ENCODE measurements at regions not wholly inside any gene's neighbourhood (a gene's known extent, or its start where the extent isn't known, plus 50 kb on each side); places are given as distances from the start of the nearest gene placed in this dataset.

DNA sequence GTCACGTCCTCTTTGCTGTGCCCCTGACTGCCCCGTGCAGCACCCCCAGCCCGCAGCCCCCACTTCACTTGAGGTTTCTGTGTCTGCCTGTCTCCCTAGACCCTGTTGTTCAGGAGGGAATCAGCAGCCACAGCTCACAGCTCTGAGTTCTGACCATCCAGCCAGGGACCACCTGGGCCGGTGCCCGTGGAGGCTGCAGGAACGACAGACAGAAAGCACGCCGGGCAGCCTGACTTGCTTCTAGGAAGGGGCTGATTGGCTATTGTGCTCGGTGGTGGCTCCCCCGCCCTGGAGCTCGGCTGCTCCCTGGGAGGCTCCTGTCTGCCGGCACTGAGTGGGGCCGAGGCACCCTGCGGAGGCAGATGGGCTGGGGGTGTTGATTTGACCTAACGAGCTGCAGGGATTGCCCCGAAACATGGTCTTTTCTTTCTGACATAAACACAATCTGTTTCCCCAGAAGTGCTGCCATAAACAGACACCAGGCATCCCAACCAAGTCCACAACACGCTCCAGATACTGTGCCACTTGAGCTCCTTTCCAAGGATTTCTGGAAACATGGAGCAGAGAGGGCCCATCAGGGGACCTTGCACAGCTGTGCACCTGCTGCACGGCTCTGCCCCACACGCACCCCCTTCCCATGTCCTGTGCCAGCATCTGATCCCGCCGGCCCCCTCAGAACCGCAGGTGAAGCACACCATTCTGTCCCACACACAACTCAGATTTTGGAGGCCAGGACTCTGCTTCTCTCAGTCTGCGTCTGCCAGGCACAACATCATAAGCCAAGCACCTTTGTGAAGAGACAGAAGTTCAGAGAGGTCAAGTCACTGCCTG, 855.9 kb downstream of the TBC1D22A start:
- DNase-seq (ENCODE audit: low spot score in 2 of 2) = no peak
- Histone ChIP-seq H3K27me3 (no peaks in the 10 kb centered on the region), H3K4me1 (no peaks in the 10 kb centered on the region), H3K36me3 (no peaks in the 10 kb centered on the region), H3K27ac (no peak overlapping the region), H3K4me3 (no peak overlapping the region), H3K9me3 (no peaks in the 10 kb centered on the region)
- TF ChIP-seq EP300 (IDR thresholded peaks at IDR 0.05) (no peak), POLR2A (IDR thresholded peaks at IDR 0.05) (no peak)
- TF ChIP-seq, protein P1, sequence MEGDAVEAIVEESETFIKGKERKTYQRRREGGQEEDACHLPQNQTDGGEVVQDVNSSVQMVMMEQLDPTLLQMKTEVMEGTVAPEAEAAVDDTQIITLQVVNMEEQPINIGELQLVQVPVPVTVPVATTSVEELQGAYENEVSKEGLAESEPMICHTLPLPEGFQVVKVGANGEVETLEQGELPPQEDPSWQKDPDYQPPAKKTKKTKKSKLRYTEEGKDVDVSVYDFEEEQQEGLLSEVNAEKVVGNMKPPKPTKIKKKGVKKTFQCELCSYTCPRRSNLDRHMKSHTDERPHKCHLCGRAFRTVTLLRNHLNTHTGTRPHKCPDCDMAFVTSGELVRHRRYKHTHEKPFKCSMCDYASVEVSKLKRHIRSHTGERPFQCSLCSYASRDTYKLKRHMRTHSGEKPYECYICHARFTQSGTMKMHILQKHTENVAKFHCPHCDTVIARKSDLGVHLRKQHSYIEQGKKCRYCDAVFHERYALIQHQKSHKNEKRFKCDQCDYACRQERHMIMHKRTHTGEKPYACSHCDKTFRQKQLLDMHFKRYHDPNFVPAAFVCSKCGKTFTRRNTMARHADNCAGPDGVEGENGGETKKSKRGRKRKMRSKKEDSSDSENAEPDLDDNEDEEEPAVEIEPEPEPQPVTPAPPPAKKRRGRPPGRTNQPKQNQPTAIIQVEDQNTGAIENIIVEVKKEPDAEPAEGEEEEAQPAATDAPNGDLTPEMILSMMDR (IDR thresholded peaks at IDR 0.05) = no peak
- 37 to 41% methylated on average over 18 to 23 of the region's 23 CpGs for WGBS, 2 donors

DNA sequence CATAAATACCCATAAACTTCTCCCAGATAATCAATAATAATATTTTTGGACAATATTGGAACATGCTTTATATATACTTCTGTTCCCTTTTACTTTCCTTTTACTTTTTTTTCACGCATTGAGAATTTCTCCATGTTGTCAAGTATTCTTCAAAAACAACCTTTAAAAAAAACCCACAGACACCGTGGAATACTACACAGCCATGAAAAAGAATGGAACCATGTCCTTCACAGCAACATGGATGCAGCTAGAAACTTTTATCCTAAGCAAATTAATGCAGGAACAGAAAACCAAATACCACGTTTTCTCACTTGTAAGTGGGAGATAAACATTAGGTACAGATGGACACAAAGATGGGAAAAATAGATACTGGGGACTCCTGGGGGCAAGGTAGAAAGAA, 854.7 kb downstream of the TBC1D22A start:
- TF ChIP-seq EP300 (IDR thresholded peaks at IDR 0.05) (no peak), POLR2A (IDR thresholded peaks at IDR 0.05) (no peak)
- TF ChIP-seq, protein P1 (IDR thresholded peaks at IDR 0.05) = no peak
- Histone ChIP-seq H3K9me3 (no peaks in the 10 kb centered on the region), H3K4me3 (no peak overlapping the region), H3K27ac (no peak overlapping the region), H3K4me1 (no peaks in the 10 kb centered on the region), H3K36me3 (no peaks in the 10 kb centered on the region), H3K27me3 (no peaks in the 10 kb centered on the region)
- WGBS, 2 donors = 83 to 88% methylated on average over 3 of the region's 3 CpGs
- DNase-seq (ENCODE audit: low spot score in 2 of 2) = no peak

DNA sequence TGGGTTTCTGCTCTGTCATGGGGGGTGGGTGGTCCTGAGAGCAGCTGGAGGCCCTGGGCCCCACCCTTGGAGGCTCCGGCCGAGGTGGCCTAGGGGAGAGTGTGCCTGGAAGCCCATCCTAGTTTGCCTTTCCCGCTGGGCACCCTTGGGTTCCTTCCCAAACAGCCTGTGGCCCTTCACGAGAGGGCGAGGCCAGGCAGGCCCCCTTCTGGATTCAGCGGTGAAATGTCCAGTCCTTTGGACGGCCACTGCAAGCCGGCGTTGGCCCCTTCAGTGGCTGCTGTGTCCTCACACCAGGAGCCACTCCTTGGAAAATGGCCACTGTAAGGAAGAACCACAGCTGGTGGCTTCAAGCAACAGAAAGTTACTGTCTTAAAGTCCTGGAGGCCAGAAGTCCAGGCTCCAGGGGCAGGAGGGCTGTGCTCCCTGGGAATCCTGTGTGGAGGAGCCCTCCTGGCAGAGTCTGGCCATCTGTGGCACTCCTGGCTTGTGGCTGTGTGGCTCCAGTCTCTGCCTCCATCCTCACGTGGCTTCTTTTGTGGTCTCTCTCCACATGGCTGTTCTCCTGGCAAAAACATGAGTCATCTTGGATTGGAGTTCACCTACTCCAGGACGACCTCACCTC, 854.1 kb downstream of the TBC1D22A start:
- Histone ChIP-seq H3K36me3 (no peaks in the 10 kb centered on the region), H3K27me3 (no peaks in the 10 kb centered on the region), H3K9me3 (no peaks in the 10 kb centered on the region), H3K27ac (no peak overlapping the region), H3K4me3 (no peak overlapping the region), H3K4me1 (no peaks in the 10 kb centered on the region)
- WGBS, 2 donors = 83 to 94% methylated on average over 11 of the region's 11 CpGs
- TF ChIP-seq, protein P1 (IDR thresholded peaks at IDR 0.05) = no peak
- TF ChIP-seq POLR2A (IDR thresholded peaks at IDR 0.05) (no peak), EP300 (IDR thresholded peaks at IDR 0.05) (no peak)
- no peak for DNase-seq (ENCODE audit: low spot score in 2 of 2)

DNA sequence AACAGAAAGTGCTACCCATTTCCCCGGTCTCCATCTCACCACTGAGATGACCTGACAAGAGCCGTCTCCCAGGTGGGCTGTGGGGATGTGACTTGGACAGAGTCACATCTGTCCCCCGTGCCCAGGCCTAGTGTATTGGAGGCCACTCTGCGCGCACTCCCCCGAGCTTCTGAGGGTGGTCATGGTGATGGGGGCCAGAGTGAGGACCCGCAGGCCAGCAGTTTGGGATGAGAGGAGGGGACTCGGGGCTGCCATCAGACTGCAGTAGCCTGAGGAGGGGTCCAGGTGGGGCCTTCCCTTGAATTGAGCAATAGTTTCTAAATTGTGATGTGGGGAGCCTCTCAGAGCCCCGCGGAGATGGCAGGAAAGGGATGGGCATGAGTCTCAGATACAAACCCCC, 852.6 kb downstream of the TBC1D22A start:
- WGBS, 2 donors = 84 to 92% methylated on average over 10 of the region's 10 CpGs
- DNase-seq (ENCODE audit: low spot score in 2 of 2) = no peak
- peaks cover 0 to 6% (median 0%) of the 10 kb centered on the region in 4 donors for H3K9me3 ChIP-seq
- H3K27ac ChIP-seq = no peak overlapping the region
- no peaks in the 10 kb centered on the region for H3K4me1 ChIP-seq
- no peaks in the 10 kb centered on the region for H3K27me3 ChIP-seq
- H3K36me3 ChIP-seq = no peaks in the 10 kb centered on the region
- no peak for TF ChIP-seq POLR2A (IDR thresholded peaks at IDR 0.05)
- no peak for TF ChIP-seq EP300 (IDR thresholded peaks at IDR 0.05)
- TF ChIP-seq, protein P1 (IDR thresholded peaks at IDR 0.05) = no peak
- H3K4me3 ChIP-seq = no peak overlapping the region

Data from tibial nerve (tissue), 4 donors.